Ovary (tissue), 7 donors: ENCODE measurements at regions not wholly inside any gene's neighbourhood (a gene's known extent, or its start where the extent isn't known, plus 50 kb on each side); places are given as distances from the start of the nearest gene placed in this dataset.

ENCODE experiments used
- DNase-seq, 5 donors: peaks; one replicate each; pipeline ENCODE4 v3.0.0-alpha.2; 2019 to 2020
- H3K27ac ChIP-seq, 2 donors: fragments of 200-600 bp; one replicate each; pipeline versions ENCODE4 v1.5.1 to v1.8.0; 2019 to 2022
- H3K27me3 ChIP-seq: fragments of 200-600 bp; one replicate; pipeline ENCODE4 v1.8.0; 2022
- H3K36me3 ChIP-seq: fragments of 200-600 bp; sonication (generic); one replicate; pipeline ENCODE4 v1.5.1; 2019
- H3K4me1 ChIP-seq: one replicate; pipeline ENCODE4 v1.8.1; 2013; ENCODE audit warnings: mild to moderate bottlenecking, moderate library complexity; ENCODE audit not compliant: insufficient read depth
- H3K4me3 ChIP-seq: fragments of 200-600 bp; sonication (generic); one replicate; pipeline ENCODE4 v1.5.1; 2017
- H3K9me3 ChIP-seq, 2 donors: fragments of 200-600 bp in 1 of 2; sonication (generic) in 1 of 2; one replicate each; pipeline versions ENCODE4 v1.5.1 to v1.8.1; 2013 to 2019; ENCODE audit warnings: mild to moderate bottlenecking in 1 of 2, moderate library complexity in 1 of 2
- EP300 ChIP-seq: sonication (generic); formaldehyde crosslinking; IDR thresholded peaks from one replicate; pipeline ENCODE4 v1.6.1; 2017; ENCODE audit warnings: antibody characterized with exemption
- POLR2A ChIP-seq: fragments of 450-650 bp; IDR thresholded peaks from one replicate; pipeline ENCODE4 v1.6.1; 2017; ENCODE audit warnings: antibody characterized with exemption, mild to moderate bottlenecking, moderate library complexity
- WGBS, 3 donors: extraction: QIAGEN DNeasy Blood & Tissue Kit in 1 of 3; methylation state at CpG; one replicate each; pipeline versions ENCODE4 v1.1.5 to v1.1.7; 2013 to 2017; 5-methylcytosine and 5-hydroxymethylcytosine counted together
- intact Hi-C, 4 donors: fragments of 100-400 bp; cut with DNase I; formaldehyde crosslinking; loops; one replicate each; pipeline versions ENCODE4 v1.11.0 to v1.15.1; 2022 to 2023
- TF ChIP-seq, protein P1 (sequence below), 3 donors: fragments of 450-650 bp in 2 of 3; fragments of 200-600 bp in 1 of 3; IDR thresholded peaks; one replicate each; pipeline versions ENCODE4 v1.5.1 to v1.8.0; 2016 to 2022; ENCODE audit warnings: antibody characterized with exemption in 3 of 3, mild to moderate bottlenecking in 1 of 3
- donor health status: DM: no; HTN: no; CAD: no; lungs with moderate emphysema.
- donor health status: DM: no; HTN: no; CAD: no.
- donor health status: Bipolar disorder and iron deficiency.
- donor health status: DM: no; HTN: no; CAD: no.
- donor health status: DM: yes; HTN: yes; CAD: no.

DNA sequence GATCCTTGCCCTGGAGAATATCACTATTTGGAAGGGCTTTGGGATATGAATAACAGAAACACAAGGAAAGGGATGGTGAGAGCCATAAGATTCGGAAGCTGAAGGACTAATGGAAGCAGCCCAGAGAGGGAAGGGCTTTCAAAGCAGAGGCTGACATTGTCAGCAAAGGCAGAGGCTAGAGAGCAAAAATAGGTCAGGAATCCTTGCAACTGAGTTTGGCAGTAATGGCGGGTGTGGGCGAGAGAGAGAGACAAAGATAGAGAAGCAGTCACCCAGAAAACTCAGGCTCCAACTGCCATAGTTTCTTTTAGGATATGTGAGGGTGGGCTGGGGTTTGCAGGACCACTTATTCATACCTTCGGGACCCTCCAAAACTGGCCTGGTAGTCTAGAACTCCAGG is 248.6 kb downstream of the OPA1 start:
- no peak for DNase-seq
- no peaks in the 10 kb centered on the region for H3K36me3 ChIP-seq
- TF ChIP-seq, protein P1, sequence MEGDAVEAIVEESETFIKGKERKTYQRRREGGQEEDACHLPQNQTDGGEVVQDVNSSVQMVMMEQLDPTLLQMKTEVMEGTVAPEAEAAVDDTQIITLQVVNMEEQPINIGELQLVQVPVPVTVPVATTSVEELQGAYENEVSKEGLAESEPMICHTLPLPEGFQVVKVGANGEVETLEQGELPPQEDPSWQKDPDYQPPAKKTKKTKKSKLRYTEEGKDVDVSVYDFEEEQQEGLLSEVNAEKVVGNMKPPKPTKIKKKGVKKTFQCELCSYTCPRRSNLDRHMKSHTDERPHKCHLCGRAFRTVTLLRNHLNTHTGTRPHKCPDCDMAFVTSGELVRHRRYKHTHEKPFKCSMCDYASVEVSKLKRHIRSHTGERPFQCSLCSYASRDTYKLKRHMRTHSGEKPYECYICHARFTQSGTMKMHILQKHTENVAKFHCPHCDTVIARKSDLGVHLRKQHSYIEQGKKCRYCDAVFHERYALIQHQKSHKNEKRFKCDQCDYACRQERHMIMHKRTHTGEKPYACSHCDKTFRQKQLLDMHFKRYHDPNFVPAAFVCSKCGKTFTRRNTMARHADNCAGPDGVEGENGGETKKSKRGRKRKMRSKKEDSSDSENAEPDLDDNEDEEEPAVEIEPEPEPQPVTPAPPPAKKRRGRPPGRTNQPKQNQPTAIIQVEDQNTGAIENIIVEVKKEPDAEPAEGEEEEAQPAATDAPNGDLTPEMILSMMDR (IDR thresholded peaks at IDR 0.05): no peak
- no peak for TF ChIP-seq EP300
- no peak for TF ChIP-seq POLR2A
- no peak overlapping the region for H3K27ac ChIP-seq
- intact Hi-C loops: no loop called here
- no peak overlapping the region for H3K4me3 ChIP-seq
- H3K4me1 ChIP-seq: no peaks in the 10 kb centered on the region
- WGBS, 3 donors: 84 to 92% (median 87%) methylated on average over 4 of the region's 4 CpGs
- no peaks in the 10 kb centered on the region for H3K9me3 ChIP-seq
- no peaks in the 10 kb centered on the region for H3K27me3 ChIP-seq

DNA sequence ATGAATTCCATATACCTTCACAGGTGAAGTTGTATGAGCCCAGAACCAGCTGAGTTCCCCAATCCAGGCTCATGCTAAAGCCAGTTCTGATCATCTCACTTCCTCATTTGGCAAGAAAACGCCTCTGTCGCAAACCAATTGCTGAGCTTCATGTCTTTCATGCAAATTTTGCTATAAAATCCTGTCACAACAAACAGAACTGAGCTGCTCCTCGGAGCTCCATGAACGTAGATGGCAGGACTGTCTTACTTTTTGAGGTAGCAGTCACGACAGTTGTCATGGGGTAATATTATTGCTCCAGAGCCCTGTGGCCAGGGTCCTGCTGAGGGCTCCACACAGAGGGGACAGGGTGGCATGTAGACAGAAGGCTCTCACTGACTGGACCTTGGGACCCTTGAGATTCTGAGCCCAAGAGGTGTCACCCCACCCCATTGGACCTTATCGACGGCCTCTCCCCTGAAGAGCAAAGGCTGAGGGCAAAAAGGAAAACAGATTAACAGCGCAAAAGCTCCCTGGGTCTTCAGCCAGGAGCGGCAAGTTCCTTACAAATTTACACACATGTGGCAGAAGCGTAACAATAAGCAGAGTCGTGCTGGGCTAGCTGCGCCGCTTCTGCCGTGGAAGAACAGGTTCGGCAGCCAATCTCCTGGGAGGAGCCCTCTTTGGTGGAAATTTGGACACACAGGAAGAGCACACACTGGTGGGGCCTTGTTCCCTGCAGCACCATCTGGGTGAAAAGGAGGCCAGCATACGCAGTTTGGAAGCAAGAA is 249.2 kb downstream of the OPA1 start:
- intact Hi-C loops: no loop called here
- Histone ChIP-seq H3K4me1 (no peaks in the 10 kb centered on the region), H3K4me3 (no peak overlapping the region), H3K9me3 (no peaks in the 10 kb centered on the region), H3K27me3 (no peaks in the 10 kb centered on the region), H3K27ac (no peak overlapping the region), H3K36me3 (no peaks in the 10 kb centered on the region)
- TF ChIP-seq POLR2A (no peak), EP300 (no peak)
- TF ChIP-seq, protein P1 (IDR thresholded peaks at IDR 0.05): no peak
- no peak for DNase-seq
- 90 to 93% (median 91%) methylated on average over 16 of the region's 16 CpGs for WGBS, 3 donors

DNA sequence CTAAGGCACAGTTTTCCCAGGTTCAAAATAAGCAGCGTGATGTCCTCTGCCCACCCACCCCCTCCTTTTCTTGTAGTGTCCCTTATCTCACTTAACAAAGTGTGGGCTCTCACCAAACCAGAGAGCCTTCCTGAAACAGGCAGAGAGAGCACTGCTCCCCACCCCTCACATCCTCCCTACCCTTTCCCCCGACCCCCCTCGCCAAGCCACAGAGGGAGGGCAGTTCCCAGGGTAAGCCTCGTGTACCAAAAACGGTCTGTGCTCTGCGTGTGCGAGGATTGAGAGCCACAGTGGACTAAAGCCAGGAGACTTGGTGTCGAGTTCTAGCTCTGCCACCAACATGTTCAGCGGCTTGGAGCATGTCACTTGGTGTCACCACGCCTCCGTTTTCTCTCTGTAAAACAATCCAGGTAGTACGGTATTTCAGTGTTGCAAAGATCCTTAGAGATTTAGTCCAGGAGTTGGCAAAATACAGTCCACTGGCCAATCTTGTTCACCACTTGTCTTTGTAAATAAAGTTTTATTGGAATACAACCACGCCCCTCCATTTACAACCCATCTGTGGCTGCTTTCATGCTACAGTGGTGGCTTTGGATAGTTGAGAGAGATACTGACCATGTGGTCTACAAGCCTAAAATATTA is 249.9 kb downstream of the OPA1 start:
- H3K4me3 ChIP-seq: no peak overlapping the region
- no peaks in the 10 kb centered on the region for H3K4me1 ChIP-seq
- DNase-seq: no peak
- no peaks in the 10 kb centered on the region for H3K36me3 ChIP-seq
- TF ChIP-seq EP300 (no peak), POLR2A (no peak)
- TF ChIP-seq, protein P1 (IDR thresholded peaks at IDR 0.05): no peak
- 93 to 96% (median 93%) methylated on average over 13 of the region's 13 CpGs for WGBS, 3 donors
- no peaks in the 10 kb centered on the region for H3K9me3 ChIP-seq
- H3K27ac ChIP-seq: no peak overlapping the region
- no peaks in the 10 kb centered on the region for H3K27me3 ChIP-seq
- intact Hi-C loops: no loop called here

DNA sequence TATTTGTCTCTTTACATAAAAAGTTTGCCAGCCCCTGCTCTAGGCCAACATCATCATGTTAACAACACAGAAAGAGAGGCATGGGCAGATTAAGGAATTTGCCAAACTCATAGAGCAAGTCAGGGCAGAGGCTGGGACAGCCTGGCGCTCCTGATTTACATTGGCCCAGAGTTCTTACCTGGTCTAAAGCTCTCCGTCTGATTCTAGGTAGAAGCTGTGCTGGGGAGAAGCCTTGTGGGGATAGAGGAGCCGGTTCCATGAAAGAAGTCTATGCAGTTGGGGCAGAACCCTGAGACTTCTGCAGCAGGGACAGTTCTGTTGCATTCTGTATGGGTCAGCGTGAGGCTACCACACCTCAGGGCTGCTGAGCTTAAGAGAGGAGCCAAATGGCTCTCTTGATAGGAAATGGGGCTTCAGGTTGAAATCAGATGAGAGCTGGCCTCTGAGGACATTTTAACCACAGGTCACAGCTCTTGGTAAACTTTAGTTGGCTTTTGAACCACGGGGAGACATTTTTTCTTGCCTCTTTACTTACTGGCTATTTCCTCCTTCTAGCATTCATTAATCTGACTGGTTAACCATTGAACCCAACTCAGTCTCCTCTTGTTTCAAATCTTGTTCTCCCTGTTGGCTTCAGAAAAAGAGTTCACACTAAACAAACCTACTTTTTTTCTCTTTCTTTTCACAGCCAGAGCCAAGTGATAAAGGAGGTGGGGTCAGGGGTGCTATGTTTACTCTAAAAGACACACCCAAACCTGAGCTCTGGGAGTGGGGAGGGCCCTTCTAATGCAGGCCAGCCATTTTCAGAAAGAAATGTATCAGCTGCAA is 250.7 kb downstream of the OPA1 start:
- intact Hi-C loops: no loop called here
- H3K27me3 ChIP-seq: no peaks in the 10 kb centered on the region
- 87 to 92% (median 92%) methylated on average over 5 of the region's 5 CpGs for WGBS, 3 donors
- H3K27ac ChIP-seq: no peak overlapping the region
- H3K4me1 ChIP-seq: no peaks in the 10 kb centered on the region
- no peak for DNase-seq
- no peak overlapping the region for H3K4me3 ChIP-seq
- no peaks in the 10 kb centered on the region for H3K36me3 ChIP-seq
- H3K9me3 ChIP-seq: no peaks in the 10 kb centered on the region
- TF ChIP-seq, protein P1 (IDR thresholded peaks at IDR 0.05): no peak
- TF ChIP-seq POLR2A: no peak
- TF ChIP-seq EP300: no peak
